ENCODE measurements at regions not wholly inside any gene's neighbourhood (a gene's known extent, or its start where the extent isn't known, plus 50 kb on each side); places are given as distances from the start of the nearest gene placed in this dataset.
A peak's percentile ranks its signal among the peaks of the same experiment; 100 is the strongest.

DNA sequence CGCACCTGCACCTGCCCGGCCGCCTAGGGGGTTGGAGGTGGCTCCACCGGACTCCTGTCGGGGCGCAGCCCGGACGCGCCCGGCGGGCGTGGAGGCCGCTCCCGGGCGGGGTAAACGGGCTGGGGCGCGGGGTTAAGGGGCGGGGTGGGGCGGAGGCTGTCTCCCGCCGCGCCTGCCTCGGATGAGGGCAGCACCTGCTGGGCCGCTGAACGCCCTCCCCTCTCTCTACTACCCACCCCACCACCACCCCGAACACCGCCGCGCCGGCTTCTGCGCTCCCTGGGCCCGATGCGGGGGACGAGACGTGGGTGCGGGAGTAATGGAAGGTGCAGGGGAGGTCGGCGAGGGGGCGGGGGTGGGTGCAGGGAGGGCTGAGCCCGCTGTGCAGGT lies 224.8 kb upstream of the ID2 start:
- peak; percentile 42 for DNase-seq

DNA sequence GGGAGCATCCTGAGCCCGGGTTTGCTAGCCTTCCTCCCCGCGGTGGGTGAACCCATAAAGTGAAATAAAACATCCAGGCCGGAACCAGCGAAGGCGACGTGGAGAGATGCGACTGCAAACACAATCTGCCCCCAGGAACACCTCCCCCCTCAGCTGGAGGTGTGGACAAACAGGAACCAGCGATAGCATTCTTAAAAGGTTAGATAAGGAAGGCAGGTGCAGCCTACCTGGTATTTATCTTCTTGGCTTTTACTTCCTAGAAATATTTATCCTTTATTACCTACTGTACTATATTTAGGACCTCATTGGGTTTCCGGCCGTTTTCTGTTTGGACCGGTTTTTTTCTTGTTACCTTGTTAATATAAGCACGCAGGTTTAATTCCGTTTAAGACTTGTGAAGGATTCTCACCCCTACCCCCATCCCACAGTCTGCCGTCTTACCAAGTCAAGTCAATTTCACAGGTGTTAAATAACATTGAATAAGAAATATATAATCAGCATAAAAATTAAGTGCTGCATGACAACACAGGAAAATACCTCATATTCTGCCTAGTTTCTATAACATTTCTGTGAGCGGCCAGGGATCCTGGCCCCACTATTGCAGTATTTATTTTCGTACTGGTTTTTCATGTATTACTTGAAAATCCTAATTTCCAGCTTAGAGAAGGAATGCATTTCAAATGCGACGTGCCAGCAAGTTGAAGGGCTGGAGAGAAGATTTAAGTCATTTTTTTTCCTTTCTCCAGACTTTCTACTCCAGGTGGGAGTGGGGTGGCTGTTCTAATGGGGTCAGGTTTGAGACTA lies 224.0 kb upstream of the ID2 start:
- DNase-seq, result peak; percentile 74

DNA sequence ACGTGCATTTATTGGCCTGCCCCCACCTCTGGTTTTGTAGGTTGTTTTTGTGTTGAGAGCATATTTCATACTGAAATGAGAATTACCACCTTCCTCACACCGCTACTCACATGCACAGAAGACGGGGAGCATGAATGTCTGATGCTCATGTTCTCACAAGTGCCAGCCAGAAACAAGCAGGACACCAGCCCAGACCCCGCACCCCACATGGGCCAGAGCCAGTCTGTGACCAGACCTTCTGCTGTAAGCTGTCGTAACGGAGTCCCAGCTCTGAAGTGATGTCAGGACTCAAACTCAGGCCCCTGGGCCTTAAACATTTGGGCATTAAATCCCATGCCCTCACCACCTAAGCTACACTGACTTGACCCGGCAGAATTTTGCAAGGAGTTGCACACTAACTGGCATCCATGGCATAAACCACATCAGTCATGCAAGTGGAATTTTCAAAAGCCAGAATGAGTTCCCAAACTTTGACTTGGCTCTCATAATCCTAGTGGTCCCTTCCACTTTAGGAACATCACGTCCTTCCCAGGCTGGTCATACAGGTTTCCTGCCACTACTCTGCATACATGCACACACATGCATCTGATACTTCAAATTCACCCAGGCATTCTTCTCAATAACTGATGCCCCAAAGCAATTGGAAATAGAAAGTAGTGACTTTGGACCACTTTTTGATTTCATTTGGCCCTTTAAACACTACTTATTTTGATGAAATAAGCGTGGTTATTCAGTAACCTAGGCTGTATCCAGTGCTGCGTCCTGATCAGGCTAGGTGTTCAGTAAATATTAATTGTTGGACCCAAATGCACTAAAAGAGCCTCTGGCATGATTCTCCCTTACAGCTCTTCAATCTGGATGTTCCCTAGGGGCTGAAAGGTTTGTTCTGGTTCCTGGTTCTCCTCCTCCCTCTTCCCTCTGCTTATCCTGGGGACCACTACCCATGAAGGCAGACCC lies 223.1 kb upstream of the ID2 start:
- DNase-seq, result no peak

DNA sequence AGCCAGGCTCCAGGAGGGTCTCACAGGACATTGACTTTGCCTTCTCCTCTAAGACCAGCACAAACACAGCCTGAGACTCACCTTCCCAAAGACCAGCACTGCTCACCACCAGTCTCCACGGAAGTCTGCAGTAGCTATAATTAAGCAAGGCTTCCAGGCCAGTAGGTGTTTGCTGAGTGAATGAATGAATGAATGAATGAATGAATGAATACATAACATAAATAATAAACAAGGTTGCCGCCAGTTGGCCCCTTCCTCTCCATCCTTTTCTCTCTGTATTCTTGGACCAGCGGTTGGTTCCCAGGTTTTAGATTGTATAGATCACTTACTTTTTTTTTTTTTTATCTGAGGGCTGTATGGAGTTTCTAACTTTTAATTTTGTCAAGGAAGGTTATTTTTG lies 222.4 kb upstream of the ID2 start:
- DNase-seq, result no peak

DNA sequence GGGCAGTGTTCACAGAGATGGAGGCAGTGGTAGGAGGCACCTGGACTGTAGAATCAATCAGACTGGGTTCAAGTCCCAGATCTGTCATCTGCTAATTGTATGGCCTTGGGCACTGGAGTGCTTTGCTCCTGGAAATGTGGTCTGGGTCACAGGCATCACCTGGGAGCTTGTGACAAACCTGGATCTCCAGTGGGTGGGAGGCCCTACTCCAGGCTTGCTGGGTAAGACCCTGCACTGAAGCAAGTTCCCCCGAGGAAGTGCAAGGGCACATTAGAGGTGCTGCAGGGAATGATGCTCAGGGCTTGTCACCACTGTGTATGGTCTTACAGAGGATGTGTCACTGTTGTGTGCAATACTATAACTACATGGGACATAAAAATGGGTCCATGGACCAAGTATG lies 220.5 kb upstream of the ID2 start:
- DNase-seq, result no peak

DNA sequence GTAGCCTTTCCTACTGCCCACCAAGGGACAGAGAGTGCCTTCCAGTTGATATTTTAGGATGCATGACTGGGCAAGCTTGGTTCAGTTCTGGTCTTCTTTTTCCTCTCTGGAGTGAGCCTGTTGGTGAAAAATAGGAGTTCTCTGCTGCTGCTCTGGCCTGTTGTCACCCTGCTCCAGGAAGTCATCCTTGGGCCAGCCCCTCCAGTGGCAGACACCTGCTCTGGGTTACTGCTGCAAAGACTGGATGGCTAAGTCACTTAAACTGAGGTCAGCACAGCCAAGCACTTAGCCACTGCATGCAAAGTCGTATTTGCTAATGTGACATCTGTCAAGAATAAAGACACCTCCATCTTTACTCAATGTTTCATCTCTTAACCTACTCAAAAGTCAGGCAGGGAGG lies 219.6 kb upstream of the ID2 start:
- no peak for DNase-seq

DNA sequence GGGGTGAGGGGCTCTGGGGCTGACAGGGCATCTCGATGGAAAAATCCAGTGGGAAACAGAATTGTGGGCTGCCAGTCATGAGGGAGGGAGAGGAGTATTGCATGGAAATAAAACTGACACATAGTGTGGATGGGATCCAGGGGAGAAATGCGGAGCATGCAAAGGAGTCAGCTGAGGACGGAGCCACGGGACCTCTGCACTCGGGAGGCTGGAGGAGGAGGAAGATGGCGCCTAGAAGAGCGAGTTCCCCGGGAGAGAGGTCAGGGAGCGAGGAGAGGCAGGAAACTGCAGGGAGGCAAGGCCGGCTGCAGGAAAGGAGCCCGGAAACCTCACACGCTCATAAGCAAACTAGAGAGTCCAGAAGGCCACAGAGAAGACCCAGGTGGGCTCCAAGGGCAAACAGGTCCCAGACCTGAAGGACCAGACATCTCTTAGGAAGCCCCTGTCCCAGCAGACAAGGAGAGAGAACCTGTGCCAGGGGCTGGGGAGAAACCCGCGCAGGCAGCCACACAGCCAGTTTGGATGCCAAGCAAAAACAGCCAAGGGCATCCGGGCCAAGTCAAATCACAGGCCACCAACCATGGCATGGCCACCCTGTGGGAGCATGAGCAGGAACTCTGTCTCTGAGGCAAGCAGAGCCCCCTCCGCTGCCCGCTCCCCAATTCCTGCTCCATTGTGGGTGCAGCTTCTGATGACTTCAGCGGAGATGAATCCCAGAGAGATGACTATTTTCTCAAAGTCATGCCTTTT lies 218.8 kb upstream of the ID2 start:
- no peak for DNase-seq

DNA sequence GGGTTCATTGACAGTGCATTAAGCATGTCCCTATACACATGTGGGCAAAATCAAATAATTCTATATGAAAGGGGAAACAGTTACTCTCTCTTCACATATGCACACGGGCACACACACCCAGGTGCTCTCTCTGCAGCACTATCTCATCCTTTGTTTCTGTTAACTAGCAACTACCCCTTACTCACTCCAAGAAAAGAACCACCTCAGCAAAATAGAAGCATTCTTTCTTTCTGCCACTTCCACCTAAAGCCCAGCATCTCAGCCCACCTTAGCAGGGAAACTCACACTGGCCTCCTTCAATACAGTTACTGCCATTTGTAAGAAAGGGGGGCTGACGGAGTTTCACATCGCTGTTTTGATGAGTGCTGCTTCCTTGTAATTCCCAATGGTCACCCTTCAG lies 216.3 kb upstream of the ID2 start:
- no peak for DNase-seq

DNA sequence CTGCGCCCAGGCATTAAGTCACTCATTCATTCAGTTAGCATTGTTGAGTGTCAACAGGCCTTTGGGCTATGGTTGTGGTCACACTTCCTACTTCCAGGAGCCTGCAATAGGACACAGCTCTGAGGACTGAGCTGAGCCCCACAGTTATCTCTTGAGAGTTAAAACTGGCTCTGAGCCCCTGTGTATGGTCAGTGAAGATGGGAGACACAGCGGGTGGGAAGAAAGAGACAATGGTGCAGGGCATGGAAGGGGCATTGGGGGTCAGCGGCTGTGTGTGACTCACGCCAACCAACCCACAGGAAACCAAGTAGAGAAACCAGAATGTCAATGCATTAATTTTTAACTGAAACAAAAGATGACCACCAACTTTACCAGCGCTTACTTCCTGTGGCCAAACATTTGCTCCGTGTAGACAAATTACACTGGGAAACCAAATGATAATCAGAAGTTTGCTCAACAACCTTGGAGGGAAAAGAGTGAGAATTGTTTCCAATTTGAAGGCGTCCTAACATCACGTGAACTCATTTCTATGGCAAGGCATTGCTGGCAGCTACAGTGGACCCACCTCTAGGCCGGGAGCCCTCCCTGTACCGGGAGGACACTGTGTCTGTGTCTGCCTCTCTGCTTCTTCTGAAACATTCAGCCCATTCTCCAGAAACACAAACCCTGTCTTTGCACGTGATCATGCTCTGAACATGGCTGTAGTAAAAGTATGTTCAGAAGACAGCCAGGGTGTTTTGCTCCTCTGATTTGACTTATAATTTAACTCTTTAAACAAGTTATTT lies 212.0 kb upstream of the ID2 start:
- no peak for DNase-seq

DNA sequence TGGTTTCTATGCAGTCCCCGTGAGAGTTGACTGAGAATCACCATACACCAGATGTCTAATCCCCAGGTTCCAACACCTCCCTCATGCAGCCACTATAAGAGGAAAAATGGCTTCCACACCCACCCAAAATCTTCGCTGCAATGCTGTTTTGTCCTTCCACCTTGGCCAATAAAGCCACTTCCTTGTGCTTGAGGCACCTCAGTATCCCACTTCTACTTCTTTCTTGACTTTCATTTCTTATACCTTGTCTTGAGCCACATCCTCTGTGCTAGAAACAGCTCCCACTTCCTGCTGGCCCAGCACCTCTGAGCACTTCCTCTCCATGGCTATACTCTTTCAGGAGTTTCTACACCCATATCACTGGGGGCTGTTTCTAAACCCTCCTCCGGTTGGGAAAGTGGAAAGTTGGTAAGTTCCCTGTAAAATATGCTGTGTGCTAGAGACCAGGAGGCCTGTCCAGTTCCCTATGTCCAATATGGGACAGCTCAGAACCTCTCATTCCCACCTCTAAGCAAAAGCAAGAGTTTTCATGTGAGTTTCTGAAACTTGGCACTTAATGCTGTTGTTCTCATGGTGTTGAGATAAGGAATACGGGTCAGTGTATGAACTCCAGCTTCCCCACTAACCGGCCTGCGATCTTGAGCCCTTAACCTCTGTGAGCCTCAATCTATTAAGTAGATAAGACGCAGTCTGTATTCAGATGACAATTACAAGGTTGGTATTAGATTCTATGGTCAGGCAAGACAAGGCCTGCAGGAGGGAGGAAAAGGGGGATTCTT lies 209.1 kb upstream of the ID2 start:
- no peak for DNase-seq

DNA sequence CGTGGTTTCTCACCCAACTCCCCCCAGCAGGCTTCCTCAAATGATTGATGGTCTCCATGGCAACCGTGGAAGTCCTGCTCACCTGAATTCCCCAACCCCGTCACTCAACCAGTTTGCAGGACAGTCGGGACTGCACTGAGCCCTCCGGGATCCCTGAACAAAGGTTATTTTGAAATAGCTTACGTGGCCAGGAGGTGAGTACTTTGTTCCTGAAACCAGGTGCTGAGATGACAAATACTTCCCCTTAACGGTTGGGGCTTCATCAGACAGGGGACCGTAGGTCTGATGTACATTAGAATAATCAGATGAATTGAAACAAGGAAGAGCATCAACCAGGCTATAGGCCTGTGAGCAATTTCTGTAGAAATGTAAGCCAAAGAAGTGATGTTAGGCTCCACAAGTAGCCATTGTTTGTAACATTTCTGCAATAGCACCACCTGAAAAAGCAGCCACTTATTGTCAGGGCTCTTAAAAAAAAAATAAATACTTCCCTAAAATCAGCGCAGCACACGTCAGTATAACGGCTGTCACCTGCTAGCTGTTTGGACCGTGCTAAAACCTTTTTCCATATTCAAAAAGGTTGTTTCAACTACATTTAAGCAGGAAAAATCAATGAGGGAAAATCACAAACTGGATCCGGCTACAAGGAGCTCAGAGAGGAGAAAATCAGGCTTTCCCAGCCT lies 206.4 kb upstream of the ID2 start:
- no peak for DNase-seq

DNA sequence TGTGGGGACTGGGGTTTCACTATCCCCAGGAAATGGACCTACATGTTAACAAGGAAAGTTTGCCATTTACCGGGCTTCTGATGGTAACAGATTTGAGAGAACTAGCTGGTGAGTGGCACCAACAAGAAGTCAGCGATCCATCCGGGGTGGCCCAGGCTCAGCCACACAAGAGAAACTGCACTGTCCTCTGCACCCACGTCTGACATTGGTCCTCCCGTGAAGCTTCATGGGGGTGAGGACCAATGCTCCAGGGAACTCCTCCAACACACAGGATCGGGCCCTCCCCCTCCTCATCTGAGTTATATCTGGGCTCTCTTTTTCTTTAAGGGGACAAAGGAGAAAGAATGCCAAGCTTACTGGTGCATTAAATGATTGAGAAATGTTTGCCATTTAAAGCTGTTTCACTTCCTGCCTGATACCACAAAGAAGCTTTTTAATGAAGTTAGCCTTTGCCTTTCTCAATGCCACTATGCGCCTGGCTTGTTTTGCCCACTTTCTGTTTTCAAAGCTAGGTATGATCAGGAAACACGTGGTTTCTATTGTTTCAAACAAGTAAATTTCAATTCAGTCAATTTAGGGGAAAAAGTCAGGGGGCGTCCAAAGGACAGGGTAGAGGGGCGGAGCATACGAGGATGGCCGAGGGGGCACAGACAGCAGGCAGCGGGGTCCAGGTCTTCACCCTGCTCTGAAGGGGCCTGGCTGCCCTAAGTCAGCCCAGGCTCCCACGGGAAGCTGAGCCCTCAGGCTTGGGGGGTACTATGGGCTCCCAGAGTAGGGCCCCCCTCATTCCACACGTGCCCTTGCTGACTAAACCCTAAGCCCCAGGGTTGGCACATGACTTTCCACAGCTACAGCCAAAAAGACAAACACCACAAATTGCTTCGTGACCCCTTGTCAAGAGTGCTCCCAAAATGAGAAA lies 204.0 kb upstream of the ID2 start:
- DNase-seq, result no peak

DNA sequence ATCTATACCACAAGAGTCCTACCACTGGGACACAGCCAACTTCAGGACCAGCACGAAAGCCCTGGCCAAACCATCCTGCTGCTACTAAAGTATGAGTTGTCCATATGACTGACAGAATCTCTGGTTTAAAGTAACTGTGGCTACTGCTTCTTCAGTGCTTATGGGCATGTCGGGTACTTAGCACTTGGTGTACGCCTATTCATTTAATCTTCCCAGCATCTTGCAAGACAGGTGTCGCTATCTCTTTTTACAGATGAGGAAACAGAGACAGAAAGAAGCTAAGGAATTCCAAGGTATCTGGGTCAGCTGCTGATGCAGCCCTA lies 203.4 kb upstream of the ID2 start:
- DNase-seq, result no peak

DNA sequence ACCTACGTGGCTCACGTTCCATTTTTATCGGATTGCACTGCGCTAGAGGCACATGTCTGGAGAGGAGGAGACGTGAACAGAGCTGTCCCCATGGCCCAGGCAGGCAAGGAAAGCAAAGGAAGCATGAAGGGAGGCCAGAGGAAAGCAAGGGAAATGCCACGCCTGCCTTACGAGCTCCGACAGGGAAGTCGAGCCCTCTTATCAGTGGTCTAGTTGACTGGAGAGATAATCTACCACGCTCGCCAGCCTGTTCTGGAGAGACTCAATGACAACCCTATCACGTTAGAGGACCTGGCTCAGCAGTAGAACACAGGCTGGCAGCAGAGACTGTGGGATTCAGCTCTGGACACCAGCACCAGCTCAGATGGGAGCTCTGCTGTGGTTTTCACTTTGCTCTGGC lies 202.6 kb upstream of the ID2 start:
- DNase-seq, result no peak

DNA sequence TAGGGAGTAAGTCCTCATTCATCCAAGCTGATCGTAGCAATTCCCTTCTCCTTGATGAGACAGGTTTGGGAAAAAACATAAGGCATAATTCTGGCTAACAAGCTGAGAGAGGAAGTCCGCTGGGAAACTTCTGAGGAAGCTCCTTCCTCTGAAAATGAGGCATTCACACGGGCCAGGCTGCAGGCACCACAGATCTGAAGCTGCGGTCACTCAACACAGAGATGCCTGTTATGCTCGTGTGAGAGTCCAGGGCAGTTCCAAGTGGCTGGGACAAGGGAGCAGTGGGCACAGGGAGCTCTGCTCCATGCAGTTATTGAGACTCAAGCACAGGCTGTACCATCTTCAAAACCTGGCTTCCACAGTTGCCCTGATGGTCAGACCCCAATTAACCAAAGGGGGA lies 200.9 kb upstream of the ID2 start:
- DNase-seq, result no peak

DNA sequence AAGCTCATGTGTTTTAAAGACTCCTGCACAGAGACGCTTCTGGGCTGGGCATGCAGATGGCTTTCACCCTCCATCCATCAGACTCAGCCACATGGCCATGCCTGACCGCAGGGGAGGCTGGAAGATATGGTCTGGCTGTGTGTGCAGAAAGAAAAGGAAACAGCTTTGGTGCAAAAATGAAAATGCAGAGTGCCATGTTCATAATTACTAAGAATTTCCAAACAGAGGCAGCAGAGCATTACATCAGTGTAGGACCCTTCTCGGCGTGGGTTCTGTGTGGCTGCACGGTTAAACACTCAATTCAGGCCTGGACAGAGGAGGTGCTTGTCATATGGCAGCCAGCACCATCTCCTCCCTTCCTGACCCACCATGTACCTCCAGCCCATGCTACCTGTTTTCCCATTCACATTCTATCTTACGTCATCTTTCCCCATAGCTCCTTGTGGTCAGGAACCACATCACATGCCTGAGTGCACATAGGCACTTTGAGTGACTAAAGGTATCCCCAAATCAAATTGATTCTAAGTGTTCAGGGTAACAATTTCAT lies 200.3 kb upstream of the ID2 start:
- DNase-seq, result no peak

DNA sequence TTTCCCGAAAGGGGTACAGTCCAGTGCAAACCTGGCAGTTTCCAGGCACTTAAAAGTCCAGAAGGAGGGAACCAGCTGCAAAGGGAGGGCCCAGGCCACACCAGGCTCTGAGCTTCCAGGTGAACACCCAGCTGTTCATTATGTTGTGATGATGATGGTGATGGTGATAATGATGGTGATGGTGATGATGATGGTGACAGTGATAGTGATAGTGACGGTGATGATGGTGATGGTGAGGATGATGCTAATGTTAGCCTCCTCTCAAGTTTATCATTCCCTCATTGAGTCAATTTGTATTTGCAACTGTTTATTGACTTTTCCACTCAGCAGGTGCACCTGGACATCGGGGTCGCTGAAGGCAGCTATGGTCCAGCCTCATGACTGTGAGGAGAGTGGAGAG lies 199.4 kb upstream of the ID2 start:
- DNase-seq, result no peak

DNA sequence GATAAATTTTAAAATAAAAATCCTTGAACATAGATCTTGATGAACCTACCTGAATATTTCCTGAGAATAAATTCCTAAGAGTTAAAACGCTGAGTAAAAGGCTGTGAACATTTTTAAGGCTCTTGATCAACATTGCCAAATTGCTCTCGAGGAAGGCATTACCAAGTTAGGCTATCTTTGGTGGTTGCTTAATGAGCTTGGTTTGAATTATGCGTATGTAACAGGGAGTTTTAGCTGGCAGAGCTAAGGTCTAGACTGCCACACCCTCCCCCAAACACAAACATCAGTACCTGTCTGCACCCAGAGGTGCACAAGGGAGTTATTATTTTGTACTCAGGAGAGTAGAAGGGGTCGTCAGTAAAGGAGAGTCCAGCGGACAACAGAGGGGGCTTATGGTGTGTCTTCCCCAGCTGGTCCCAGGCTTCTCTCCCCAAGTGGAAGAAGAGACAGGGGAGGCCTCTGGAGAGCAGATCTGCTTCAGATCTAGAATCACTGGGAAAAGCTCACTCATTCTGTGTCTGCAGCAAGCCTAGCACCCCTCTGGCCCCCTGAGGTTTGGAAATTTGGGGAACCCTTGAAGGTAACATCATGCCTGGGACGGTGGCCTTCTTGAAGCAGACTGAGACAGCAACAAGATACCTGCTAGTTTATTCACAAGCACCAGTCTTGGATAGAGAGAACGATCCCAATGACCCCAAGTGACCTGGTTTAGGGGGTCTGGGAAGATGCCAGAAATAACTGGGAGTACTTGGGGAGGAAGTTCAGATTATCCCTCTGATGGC lies 197.2 kb upstream of the ID2 start:
- no peak for DNase-seq

DNA sequence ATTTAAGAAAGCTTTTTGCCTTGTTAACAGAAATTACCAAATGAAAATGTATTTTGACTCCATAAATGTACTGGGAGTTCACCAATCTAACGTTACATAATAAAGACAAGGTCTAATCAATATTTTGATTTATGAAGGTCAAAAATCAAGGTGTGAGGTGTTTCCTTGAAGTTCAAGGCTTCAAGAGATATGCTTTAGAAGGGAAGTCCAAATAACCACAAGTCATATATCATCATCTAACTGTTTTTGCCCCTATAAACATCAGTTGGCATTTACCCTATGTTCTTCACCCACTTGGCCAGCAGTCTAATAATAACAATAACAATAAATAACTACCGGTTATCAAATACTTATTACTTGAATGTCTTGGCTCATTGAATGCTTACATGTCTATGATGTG lies 196.1 kb upstream of the ID2 start:
- DNase-seq, result no peak
